Activated gamma-delta T cell treated with anti-CD3 and anti-CD28 coated beads, Interleukin-2, amount 50 U/mL, for 16 hours (primary cell): ENCODE measurements at regions not wholly inside any gene's neighbourhood (a gene's known extent, or its start where the extent isn't known, plus 50 kb on each side); places are given as distances from the start of the nearest gene placed in this dataset.

Experiments used
- DNase-seq: peaks from one replicate; pipeline ENCODE4 v3.0.0-alpha.2; 2020; ENCODE audit warnings: low read depth

- DNase-seq = no peak
Observed at GRCh38 chr2:239625156-239625845, 224.5 kb upstream of the HDAC4 start.

GRCh38 chr2:239621611-239622010 is 220.8 kb upstream of the HDAC4 start:
- no peak for DNase-seq

- DNase-seq = no peak
Observed at GRCh38 chr2:239619369-239619768, 218.5 kb upstream of the HDAC4 start.

GRCh38 chr2:239616729-239617128 is 215.9 kb upstream of the HDAC4 start:
- no peak for DNase-seq

GRCh38 chr2:239612133-239612532 is 211.3 kb upstream of the HDAC4 start:
- no peak for DNase-seq

- no peak for DNase-seq
Observed at GRCh38 chr2:239611222-239611795, 210.5 kb upstream of the HDAC4 start.

- DNase-seq = no peak
Observed at GRCh38 chr2:239610457-239611221, 209.8 kb upstream of the HDAC4 start.

- no peak for DNase-seq
Observed at GRCh38 chr2:239609607-239610310, 208.9 kb upstream of the HDAC4 start.

GRCh38 chr2:239609162-239609561 is 208.3 kb upstream of the HDAC4 start:
- no peak for DNase-seq

- DNase-seq = no peak
Observed at GRCh38 chr2:239608723-239609122, 207.9 kb upstream of the HDAC4 start.

- DNase-seq = no peak
Observed at GRCh38 chr2:239608260-239608659, 207.4 kb upstream of the HDAC4 start.

- no peak for DNase-seq
Observed at GRCh38 chr2:239607517-239608191, 206.8 kb upstream of the HDAC4 start.

- DNase-seq = no peak
Observed at GRCh38 chr2:239606741-239607516, 206.1 kb upstream of the HDAC4 start.

GRCh38 chr2:239605976-239606375 is 205.2 kb upstream of the HDAC4 start:
- no peak for DNase-seq

GRCh38 chr2:239605409-239605808 is 204.6 kb upstream of the HDAC4 start:
- DNase-seq = no peak

- DNase-seq = no peak
Observed at GRCh38 chr2:239604861-239605260, 204.0 kb upstream of the HDAC4 start.

GRCh38 chr2:239603411-239604356 is 202.9 kb upstream of the HDAC4 start:
- no peak for DNase-seq

GRCh38 chr2:239602290-239603282 is 201.8 kb upstream of the HDAC4 start:
- no peak for DNase-seq

GRCh38 chr2:239601880-239602279 is 201.1 kb upstream of the HDAC4 start:
- no peak for DNase-seq
